GM20000 (cell line): ENCODE measurements at regions not wholly inside any gene's neighbourhood (a gene's known extent, or its start where the extent isn't known, plus 50 kb on each side); places are given as distances from the start of the nearest gene placed in this dataset.

Source experiments
- DNase-seq: peaks from one replicate; pipeline ENCODE4 v3.0.0; 2012; ENCODE audit warnings: low spot score
- TF ChIP-seq, protein P1 (sequence below): IDR thresholded peaks from 2 replicates; pipeline ENCODE4 v1.5.1; 2012; ENCODE audit warnings: mild to moderate bottlenecking, control low read depth; ENCODE audit errors: extremely low read depth, missing control alignments

DNA sequence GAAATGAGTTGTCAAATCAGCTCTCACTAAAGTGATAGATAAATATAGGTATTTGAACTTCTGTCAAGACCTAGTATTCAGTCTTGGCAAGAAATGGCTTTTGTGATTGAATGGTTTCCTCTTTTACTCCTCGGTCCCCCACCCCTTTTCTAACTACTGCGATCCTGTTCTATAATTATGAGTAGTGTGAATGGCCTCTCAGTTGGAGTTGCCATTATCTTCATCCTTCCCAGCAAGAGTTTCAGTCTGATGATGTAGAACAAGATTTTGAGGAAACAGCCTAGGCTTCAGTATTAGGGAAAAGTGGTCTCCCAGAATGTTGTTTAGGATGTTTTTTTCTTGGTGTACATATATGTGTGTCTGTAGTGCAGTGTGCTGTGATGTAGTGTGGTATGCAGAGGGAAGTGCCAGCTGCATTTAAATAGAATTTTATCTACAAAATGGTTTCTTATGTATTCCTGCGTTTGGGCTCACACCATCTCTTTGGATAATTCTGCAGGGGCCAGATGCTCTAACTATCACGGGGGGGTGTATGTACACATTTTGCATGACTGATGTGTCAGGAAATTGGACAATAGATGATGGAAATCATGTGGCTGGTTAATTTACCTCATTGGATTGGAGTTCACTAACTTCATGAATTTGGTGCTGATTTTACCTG, 180.1 kb upstream of the MMS22L start:
- no peak for DNase-seq
- TF ChIP-seq, protein P1, sequence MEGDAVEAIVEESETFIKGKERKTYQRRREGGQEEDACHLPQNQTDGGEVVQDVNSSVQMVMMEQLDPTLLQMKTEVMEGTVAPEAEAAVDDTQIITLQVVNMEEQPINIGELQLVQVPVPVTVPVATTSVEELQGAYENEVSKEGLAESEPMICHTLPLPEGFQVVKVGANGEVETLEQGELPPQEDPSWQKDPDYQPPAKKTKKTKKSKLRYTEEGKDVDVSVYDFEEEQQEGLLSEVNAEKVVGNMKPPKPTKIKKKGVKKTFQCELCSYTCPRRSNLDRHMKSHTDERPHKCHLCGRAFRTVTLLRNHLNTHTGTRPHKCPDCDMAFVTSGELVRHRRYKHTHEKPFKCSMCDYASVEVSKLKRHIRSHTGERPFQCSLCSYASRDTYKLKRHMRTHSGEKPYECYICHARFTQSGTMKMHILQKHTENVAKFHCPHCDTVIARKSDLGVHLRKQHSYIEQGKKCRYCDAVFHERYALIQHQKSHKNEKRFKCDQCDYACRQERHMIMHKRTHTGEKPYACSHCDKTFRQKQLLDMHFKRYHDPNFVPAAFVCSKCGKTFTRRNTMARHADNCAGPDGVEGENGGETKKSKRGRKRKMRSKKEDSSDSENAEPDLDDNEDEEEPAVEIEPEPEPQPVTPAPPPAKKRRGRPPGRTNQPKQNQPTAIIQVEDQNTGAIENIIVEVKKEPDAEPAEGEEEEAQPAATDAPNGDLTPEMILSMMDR: no peak

GRCh38 chr6:97465877-97466561, 183.0 kb upstream of the MMS22L start:
- no peak for DNase-seq
- TF ChIP-seq, protein P1: no peak

DNA sequence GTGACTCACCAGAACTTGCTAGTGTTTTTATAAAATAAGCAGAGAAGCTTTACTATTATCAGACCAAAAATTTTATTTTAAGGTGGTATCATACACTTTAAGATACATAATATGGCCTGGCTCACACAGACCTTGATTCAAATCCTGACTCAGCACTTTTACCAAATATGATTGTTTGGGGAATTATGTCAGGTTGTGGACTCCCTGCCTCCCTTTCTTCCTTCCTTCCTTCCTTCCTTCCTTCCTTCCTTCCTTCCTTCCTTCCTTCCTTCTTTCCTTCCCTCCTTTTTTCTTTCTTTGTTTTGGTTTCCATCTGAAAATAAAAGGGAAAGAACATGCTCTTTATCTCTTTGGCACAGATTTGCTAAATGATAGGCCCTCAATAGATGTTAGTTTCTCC, 186.0 kb upstream of the MMS22L start:
- DNase-seq: no peak
- TF ChIP-seq, protein P1: no peak

GRCh38 chr6:97469451-97469850, 186.4 kb upstream of the MMS22L start:
- DNase-seq: no peak
- TF ChIP-seq, protein P1: no peak

DNA sequence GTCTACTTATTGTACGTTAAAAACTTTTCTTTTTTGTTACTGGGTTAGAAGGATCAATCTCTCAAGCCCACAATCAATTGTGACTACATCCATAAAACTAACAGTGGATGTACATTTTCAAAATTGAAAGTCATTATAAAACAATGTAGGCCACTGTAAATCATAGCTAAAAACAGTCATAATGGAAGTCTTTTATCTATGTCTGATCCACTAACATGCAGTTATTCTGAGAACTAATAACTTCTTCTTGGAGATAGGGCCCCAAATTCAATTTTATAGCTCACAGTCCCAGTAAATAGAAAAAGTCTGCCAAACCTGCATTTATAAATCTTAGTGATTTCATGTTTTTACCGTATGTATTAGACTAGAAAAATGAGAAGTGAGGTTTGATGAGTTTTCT, 187.3 kb upstream of the MMS22L start:
- TF ChIP-seq, protein P1: no peak
- no peak for DNase-seq

GRCh38 chr6:97473979-97474378, 191.0 kb upstream of the MMS22L start:
- DNase-seq: no peak
- TF ChIP-seq, protein P1: no peak

DNA sequence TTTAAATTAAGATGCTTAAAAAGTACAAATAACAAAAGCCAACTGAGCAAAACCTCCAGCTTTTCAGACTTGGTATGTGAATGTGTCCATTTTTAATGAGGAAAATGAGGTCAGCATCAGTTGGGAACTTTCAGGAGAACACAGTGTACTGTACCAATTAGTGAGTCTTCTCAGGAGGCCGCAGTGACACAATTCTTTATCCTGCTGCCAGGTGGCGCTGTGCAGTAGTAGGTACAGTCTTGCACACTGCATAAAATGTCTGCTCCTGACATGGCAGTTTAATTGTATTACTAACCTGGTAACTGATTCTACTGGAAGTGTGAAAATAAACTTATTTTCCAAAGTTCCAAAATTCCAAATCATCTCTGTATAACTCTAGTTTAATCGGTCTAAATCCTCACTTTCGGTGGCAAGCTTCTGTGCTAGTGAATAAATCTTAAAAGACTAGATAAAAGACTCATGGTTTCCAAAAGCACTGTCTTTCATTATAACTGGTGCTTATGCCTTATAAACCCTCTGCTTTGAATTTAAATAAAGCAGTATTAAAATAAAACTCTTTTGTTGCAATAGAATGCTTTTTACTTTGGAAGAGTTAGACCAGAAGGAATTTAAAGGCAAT, 214.8 kb upstream of the MMS22L start:
- TF ChIP-seq, protein P1: peak; percentile 79
- peak; percentile 22 for DNase-seq
